ENCODE measurements at regions not wholly inside any gene's neighbourhood (a gene's known extent, or its start where the extent isn't known, plus 50 kb on each side); places are given as distances from the start of the nearest gene placed in this dataset.
"Not testable (repeated sequence)": the region's sequence is repeated elsewhere in the genome, so short reads cannot be mapped to it uniquely, and the experiment has no call there.

DNA sequence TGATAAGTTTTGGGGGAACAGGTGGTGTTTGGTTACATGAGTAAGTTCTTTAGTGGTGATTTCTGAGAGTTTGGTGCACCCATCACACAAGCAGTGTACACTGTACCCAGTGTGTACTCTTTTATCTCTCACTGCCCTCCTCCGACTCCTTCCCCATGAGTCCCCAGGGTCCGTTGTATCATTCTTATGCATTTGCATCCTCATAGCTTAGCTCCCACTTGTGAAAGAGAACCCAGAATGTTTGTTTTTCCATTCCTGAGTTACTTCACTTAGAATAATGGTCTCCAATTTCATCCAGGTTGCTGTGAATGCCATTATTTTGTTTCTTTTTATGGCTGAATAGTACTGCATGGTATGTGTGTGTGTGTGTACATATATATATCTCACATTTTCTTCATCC is 295.8 kb upstream of the GRAMD2B start:
- H3K27me3 ChIP-seq (ENCODE audit: control insufficient read depth in 1 of 2, insufficient read depth in 2 of 2, low read length in 2 of 2); H3K4me1 ChIP-seq (ENCODE audit: control insufficient read depth, insufficient read depth, low read length); H3K9me3 ChIP-seq (ENCODE audit: control insufficient read depth in 2 of 2, low read length in 2 of 2); H3K9ac ChIP-seq (ENCODE audit: low read length in 2 of 2); H3K36me3 ChIP-seq (ENCODE audit: control insufficient read depth in 2 of 2, insufficient read depth in 2 of 2, low read length in 2 of 2); H3K27ac ChIP-seq (ENCODE audit: low read length); H3K4me3 ChIP-seq (ENCODE audit: low read length in 2 of 2): not testable (repeated sequence)

DNA sequence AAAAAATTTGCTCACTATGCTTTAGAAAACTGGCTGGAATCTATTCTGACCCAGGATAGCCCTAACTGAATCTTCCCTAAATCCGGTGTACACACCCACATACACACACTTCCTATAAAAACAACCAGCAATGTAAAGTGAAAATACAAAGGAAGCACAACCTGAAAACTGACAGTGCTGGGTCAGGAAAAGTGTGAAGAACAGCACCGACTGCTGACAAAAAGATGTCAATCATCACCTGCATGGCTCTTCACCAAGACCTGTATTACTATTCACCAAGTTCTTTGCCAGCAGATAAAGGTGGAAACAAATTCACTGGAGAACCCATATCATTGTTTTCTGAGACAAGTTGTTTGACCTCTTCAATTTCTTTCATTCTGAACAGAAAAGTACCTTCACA is 293.8 kb upstream of the GRAMD2B start:
- Histone ChIP-seq H3K27ac (ENCODE audit: low read length) (no peak overlapping the region), H3K9me3 (ENCODE audit: control insufficient read depth in 2 of 2, low read length in 2 of 2) (no peaks in the 10 kb centered on the region), H3K4me1 (ENCODE audit: control insufficient read depth, insufficient read depth, low read length) (no peaks in the 10 kb centered on the region), H3K27me3 (ENCODE audit: control insufficient read depth in 1 of 2, insufficient read depth in 2 of 2, low read length in 2 of 2) (no peaks in the 10 kb centered on the region), H3K36me3 (ENCODE audit: control insufficient read depth in 2 of 2, insufficient read depth in 2 of 2, low read length in 2 of 2) (no peaks in the 10 kb centered on the region), H3K4me3 (ENCODE audit: low read length in 2 of 2) (no peak overlapping the region), H3K9ac (ENCODE audit: low read length in 2 of 2) (no peak overlapping the region)

DNA sequence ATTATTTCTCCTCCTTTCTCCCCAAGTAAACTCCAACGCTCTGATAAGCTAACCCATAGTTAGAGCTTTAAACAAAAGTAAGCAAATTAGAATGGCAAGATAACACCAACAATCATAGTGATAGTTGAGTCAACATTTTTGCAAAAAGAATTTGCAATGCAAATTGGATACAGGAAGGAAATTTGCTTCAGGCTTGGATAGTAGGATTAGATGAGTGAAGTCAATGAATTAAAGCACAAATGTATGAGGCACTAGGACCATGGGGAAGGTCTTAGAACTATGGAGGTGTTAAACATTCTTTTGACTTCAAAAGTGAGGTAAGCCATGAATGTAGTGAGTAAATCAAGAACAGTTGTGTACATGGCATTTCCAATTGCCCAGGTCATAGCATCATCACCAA is 289.8 kb upstream of the GRAMD2B start:
- no peak overlapping the region for H3K9ac ChIP-seq (ENCODE audit: low read length in 2 of 2)
- H3K27me3 ChIP-seq (ENCODE audit: control insufficient read depth in 1 of 2, insufficient read depth in 2 of 2, low read length in 2 of 2) = no peaks in the 10 kb centered on the region
- no peaks in the 10 kb centered on the region for H3K36me3 ChIP-seq (ENCODE audit: control insufficient read depth in 2 of 2, insufficient read depth in 2 of 2, low read length in 2 of 2)
- H3K4me1 ChIP-seq (ENCODE audit: control insufficient read depth, insufficient read depth, low read length) = no peaks in the 10 kb centered on the region
- no peak overlapping the region for H3K27ac ChIP-seq (ENCODE audit: low read length)
- no peak overlapping the region for H3K4me3 ChIP-seq (ENCODE audit: low read length in 2 of 2)
- H3K9me3 ChIP-seq (ENCODE audit: control insufficient read depth in 2 of 2, low read length in 2 of 2) = no peaks in the 10 kb centered on the region

DNA sequence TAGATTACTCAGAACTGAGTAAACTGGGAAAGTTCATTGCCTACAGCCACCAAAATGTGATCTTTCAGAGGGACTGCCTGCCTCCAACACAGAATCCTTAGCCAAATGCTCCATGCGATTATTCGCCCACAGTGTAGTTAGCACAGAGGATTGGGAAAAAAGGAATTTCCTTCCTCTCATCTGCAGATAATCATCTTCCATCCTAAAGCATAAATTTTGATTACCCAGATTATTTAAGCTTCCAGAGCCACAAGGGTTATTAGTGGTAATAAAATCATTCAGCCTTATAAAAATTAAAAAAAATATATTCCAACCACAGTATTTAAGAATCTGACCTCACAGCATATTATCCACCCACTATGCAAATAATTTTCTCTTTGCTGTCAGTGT is 285.3 kb upstream of the GRAMD2B start:
- no peak overlapping the region for H3K9ac ChIP-seq (ENCODE audit: low read length in 2 of 2)
- H3K27me3 ChIP-seq (ENCODE audit: control insufficient read depth in 1 of 2, insufficient read depth in 2 of 2, low read length in 2 of 2) = no peaks in the 10 kb centered on the region
- H3K4me1 ChIP-seq (ENCODE audit: control insufficient read depth, insufficient read depth, low read length) = no peaks in the 10 kb centered on the region
- no peaks in the 10 kb centered on the region for H3K36me3 ChIP-seq (ENCODE audit: control insufficient read depth in 2 of 2, insufficient read depth in 2 of 2, low read length in 2 of 2)
- no peak overlapping the region for H3K4me3 ChIP-seq (ENCODE audit: low read length in 2 of 2)
- H3K9me3 ChIP-seq (ENCODE audit: control insufficient read depth in 2 of 2, low read length in 2 of 2) = no peaks in the 10 kb centered on the region
- no peak overlapping the region for H3K27ac ChIP-seq (ENCODE audit: low read length)

DNA sequence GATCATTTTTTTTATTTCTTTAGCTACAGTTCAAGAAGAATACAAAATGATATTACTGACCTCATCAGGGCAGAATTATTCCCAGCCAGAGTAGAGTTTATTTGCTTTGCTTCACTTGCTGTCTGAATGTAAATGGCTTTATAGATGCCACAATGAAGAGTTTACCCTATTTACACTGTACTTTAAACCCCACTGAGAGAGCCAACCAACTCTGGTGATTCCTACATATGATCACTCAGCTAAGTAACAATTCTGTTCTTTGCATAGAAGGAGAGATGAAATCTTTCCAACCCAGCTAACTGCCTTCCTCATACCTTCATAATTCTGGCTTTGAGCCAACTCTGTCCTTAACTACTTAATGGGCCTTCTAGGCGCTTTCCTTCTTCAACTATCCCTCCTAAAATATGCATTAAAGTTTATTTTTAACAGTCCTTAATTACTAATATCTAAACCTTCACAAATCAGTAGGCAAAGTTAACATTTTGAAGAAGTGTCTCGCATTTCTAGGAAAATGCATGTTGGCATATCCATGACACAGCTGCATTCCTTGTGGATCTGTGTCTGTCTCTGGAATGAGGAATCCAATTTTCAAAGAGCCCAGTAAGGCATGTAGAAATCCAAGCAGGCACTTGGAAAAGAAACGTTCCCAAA is 284.8 kb upstream of the GRAMD2B start:
- H3K9ac ChIP-seq (ENCODE audit: low read length in 2 of 2) = no peak overlapping the region
- H3K4me1 ChIP-seq (ENCODE audit: control insufficient read depth, insufficient read depth, low read length) = no peaks in the 10 kb centered on the region
- H3K36me3 ChIP-seq (ENCODE audit: control insufficient read depth in 2 of 2, insufficient read depth in 2 of 2, low read length in 2 of 2) = no peaks in the 10 kb centered on the region
- no peaks in the 10 kb centered on the region for H3K9me3 ChIP-seq (ENCODE audit: control insufficient read depth in 2 of 2, low read length in 2 of 2)
- no peak overlapping the region for H3K4me3 ChIP-seq (ENCODE audit: low read length in 2 of 2)
- H3K27ac ChIP-seq (ENCODE audit: low read length) = no peak overlapping the region
- H3K27me3 ChIP-seq (ENCODE audit: control insufficient read depth in 1 of 2, insufficient read depth in 2 of 2, low read length in 2 of 2) = no peaks in the 10 kb centered on the region

DNA sequence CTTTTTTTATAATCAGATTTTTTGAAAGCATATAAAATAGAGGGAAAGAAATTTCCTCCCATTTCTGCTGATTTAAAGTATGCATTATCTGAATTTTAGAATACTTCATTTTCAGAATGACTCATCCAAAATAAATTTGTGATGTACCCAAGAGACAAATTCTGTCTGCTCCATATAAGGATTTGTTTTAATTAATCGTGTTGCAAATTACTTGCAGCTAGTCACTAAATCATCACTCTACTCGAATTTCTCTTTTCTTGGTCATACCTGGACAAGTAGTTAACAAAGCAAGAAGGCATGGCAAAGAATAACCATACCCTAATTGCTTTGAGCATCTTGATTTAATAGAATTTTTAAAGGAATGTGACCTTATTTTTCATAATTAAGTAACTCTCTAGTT is 284.1 kb upstream of the GRAMD2B start:
- Histone ChIP-seq H3K27ac (ENCODE audit: low read length) (no peak overlapping the region), H3K9ac (ENCODE audit: low read length in 2 of 2) (no peak overlapping the region), H3K36me3 (ENCODE audit: control insufficient read depth in 2 of 2, insufficient read depth in 2 of 2, low read length in 2 of 2) (no peaks in the 10 kb centered on the region), H3K9me3 (ENCODE audit: control insufficient read depth in 2 of 2, low read length in 2 of 2) (no peaks in the 10 kb centered on the region), H3K27me3 (ENCODE audit: control insufficient read depth in 1 of 2, insufficient read depth in 2 of 2, low read length in 2 of 2) (no peaks in the 10 kb centered on the region), H3K4me3 (ENCODE audit: low read length in 2 of 2) (no peak overlapping the region), H3K4me1 (ENCODE audit: control insufficient read depth, insufficient read depth, low read length) (no peaks in the 10 kb centered on the region)

DNA sequence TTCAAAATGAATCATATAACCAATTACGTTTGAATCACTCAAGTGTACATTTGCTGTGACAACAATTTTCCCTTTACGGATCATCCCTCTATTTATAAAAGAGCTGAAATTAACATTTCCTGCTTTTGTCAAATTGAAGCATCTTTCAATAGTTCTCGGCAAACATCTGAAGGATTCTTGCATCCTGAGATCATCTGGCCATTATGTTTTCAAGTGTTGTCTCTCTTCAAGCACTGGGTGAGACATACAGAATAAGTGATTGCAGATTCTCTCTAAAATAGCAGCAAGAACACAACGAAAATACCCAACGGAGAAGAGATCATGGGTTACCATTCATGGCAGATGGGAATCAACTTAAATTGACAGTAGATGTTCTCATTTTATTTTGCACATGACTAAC is 283.4 kb upstream of the GRAMD2B start:
- H3K27me3 ChIP-seq (ENCODE audit: control insufficient read depth in 1 of 2, insufficient read depth in 2 of 2, low read length in 2 of 2) = no peaks in the 10 kb centered on the region
- no peak overlapping the region for H3K27ac ChIP-seq (ENCODE audit: low read length)
- H3K9me3 ChIP-seq (ENCODE audit: control insufficient read depth in 2 of 2, low read length in 2 of 2) = no peaks in the 10 kb centered on the region
- no peaks in the 10 kb centered on the region for H3K4me1 ChIP-seq (ENCODE audit: control insufficient read depth, insufficient read depth, low read length)
- H3K36me3 ChIP-seq (ENCODE audit: control insufficient read depth in 2 of 2, insufficient read depth in 2 of 2, low read length in 2 of 2) = no peaks in the 10 kb centered on the region
- no peak overlapping the region for H3K9ac ChIP-seq (ENCODE audit: low read length in 2 of 2)
- H3K4me3 ChIP-seq (ENCODE audit: low read length in 2 of 2) = no peak overlapping the region

DNA sequence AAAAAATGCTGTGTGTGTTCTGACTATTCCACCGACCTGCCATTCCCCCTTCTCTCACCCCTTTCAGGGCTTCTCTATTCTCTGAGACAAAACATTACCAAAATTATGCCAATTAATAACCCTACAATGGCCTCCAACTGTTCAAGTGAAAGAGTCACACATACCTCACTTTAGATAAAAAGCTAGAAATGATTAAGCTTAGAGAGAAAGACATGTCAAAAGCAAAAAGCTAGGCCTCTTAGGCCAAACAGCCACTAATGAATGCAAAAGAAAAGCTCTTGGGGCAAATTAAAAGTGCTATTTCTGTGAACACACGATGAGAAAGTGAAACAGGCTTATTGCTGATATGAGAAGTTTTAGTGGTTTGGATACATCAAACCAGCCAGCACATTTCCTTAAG is 279.6 kb upstream of the GRAMD2B start:
- Histone ChIP-seq H3K9me3 (ENCODE audit: control insufficient read depth in 2 of 2, low read length in 2 of 2) (no peaks in the 10 kb centered on the region), H3K4me3 (ENCODE audit: low read length in 2 of 2) (no peak overlapping the region), H3K36me3 (ENCODE audit: control insufficient read depth in 2 of 2, insufficient read depth in 2 of 2, low read length in 2 of 2) (no peaks in the 10 kb centered on the region), H3K4me1 (ENCODE audit: control insufficient read depth, insufficient read depth, low read length) (no peaks in the 10 kb centered on the region), H3K27me3 (ENCODE audit: control insufficient read depth in 1 of 2, insufficient read depth in 2 of 2, low read length in 2 of 2) (no peaks in the 10 kb centered on the region), H3K27ac (ENCODE audit: low read length) (no peak overlapping the region), H3K9ac (ENCODE audit: low read length in 2 of 2) (no peak overlapping the region)

DNA sequence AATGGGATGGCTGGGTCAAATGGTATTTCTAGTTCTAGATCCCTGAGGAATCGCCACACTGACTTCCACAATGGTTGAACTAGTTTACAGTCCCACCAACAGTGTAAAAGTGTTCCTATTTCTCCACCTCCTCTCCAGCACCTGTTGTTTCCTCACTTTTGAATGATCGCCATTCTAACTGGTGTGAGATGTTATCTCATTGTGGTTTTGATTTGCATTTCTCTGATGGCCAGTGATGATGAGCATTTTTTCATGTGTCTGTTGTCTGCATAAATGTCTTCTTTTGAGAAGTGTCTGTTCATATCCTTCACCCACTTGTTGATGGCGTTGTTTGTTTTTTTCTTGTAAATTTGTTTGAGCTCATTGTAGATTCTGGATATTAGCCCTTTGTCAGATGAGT is 272.9 kb upstream of the GRAMD2B start:
- H3K27ac ChIP-seq (ENCODE audit: low read length); H3K27me3 ChIP-seq (ENCODE audit: control insufficient read depth in 1 of 2, insufficient read depth in 2 of 2, low read length in 2 of 2); H3K36me3 ChIP-seq (ENCODE audit: control insufficient read depth in 2 of 2, insufficient read depth in 2 of 2, low read length in 2 of 2); H3K4me3 ChIP-seq (ENCODE audit: low read length in 2 of 2); H3K4me1 ChIP-seq (ENCODE audit: control insufficient read depth, insufficient read depth, low read length); H3K9me3 ChIP-seq (ENCODE audit: control insufficient read depth in 2 of 2, low read length in 2 of 2); H3K9ac ChIP-seq (ENCODE audit: low read length in 2 of 2): not testable (repeated sequence)

DNA sequence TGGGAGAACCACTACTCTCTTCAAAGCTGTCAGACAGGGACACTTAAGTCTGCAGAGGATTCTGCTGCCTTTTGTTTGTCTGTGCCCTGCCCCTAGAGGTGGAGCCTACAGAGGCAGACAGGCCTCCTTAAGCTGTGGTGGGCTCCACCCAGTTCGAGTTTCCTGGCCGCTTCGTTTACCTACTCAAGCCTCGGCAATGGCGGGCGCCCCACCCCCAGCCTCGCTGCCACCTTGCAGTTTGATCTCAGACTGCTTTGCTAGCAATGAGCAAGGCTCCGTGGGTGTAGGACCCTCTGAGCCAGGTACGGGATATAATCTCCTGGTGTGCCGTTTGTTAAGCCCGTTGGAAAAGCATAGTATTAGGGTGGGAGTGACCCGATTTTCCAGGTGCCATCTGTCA is 267.9 kb upstream of the GRAMD2B start:
- H3K27me3 ChIP-seq (ENCODE audit: control insufficient read depth in 1 of 2, insufficient read depth in 2 of 2, low read length in 2 of 2); H3K4me3 ChIP-seq (ENCODE audit: low read length in 2 of 2); H3K27ac ChIP-seq (ENCODE audit: low read length); H3K9ac ChIP-seq (ENCODE audit: low read length in 2 of 2); H3K36me3 ChIP-seq (ENCODE audit: control insufficient read depth in 2 of 2, insufficient read depth in 2 of 2, low read length in 2 of 2); H3K4me1 ChIP-seq (ENCODE audit: control insufficient read depth, insufficient read depth, low read length); H3K9me3 ChIP-seq (ENCODE audit: control insufficient read depth in 2 of 2, low read length in 2 of 2): not testable (repeated sequence)

DNA sequence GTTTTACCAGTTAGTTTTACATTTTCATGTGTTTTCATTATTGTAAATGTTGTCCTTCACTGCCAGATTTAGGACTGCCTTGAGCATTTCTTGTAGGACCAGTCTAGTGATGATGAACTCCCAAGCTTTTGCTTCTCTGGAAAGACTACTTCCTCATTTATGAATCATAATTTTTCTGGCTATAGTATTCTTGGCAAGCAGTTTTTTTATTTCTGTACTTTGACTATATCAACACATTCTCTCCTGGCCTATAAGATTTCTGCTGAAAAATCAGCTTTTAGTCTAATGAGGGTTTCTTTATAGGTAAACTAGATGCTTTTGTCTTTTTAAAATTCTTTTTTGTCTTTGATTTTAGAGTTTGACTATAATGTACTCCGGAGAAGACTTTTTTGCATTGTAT is 256.8 kb upstream of the GRAMD2B start:
- no peak overlapping the region for H3K27ac ChIP-seq (ENCODE audit: low read length)
- H3K27me3 ChIP-seq (ENCODE audit: control insufficient read depth in 1 of 2, insufficient read depth in 2 of 2, low read length in 2 of 2) = no peaks in the 10 kb centered on the region
- no peak overlapping the region for H3K4me3 ChIP-seq (ENCODE audit: low read length in 2 of 2)
- no peak overlapping the region for H3K9ac ChIP-seq (ENCODE audit: low read length in 2 of 2)
- peaks cover 3% of the 10 kb centered on the region for H3K4me1 ChIP-seq (ENCODE audit: control insufficient read depth, insufficient read depth, low read length)
- H3K9me3 ChIP-seq (ENCODE audit: control insufficient read depth in 2 of 2, low read length in 2 of 2) = peaks cover 5 to 15% of the 10 kb centered on the region in 2 donors
- H3K36me3 ChIP-seq (ENCODE audit: control insufficient read depth in 2 of 2, insufficient read depth in 2 of 2, low read length in 2 of 2) = no peaks in the 10 kb centered on the region

Measured in stomach smooth muscle (tissue), 2 donors.